Esophagus muscularis mucosa (tissue), 4 donors: ENCODE measurements at regions not wholly inside any gene's neighbourhood (a gene's known extent, or its start where the extent isn't known, plus 50 kb on each side); places are given as distances from the start of the nearest gene placed in this dataset.

Source experiments
- DNase-seq: peaks from one replicate; pipeline ENCODE4 v3.0.0-alpha.2; 2017; ENCODE audit errors: extremely low spot score
- H3K27ac ChIP-seq, 4 donors: fragments of 200-600 bp; sonication (generic); replicated peaks in 1 of 4; 1 replicate in 3 of 4; 2 replicates in 1 of 4; pipeline ENCODE4 v1.5.1; 2016 to 2019; ENCODE audit warnings: mild to moderate bottlenecking in 1 of 4
- H3K27me3 ChIP-seq, 4 donors: fragments of 200-600 bp; sonication (generic); one replicate each; pipeline versions ENCODE4 v1.5.1 to v1.6.0; 2016 to 2019
- H3K36me3 ChIP-seq, 4 donors: fragments of 200-600 bp; sonication (generic); one replicate each; pipeline ENCODE4 v1.5.1; 2016 to 2019
- H3K4me1 ChIP-seq, 4 donors: fragments of 200-600 bp; sonication (generic); one replicate each; pipeline ENCODE4 v1.5.1; 2016 to 2019
- H3K4me3 ChIP-seq, 4 donors: fragments of 200-600 bp; sonication (generic); 1 replicate in 2 of 4; 2 replicates in 2 of 4; pipeline ENCODE4 v1.5.1; 2016 to 2019; ENCODE audit warnings: mild to moderate bottlenecking in 4 of 4, moderate library complexity in 1 of 4
- H3K9me3 ChIP-seq, 4 donors: fragments of 200-600 bp; sonication (generic); 1 replicate in 3 of 4; 2 replicates in 1 of 4; pipeline ENCODE4 v1.5.1; 2016 to 2019
- EP300 ChIP-seq: sonication (generic); formaldehyde crosslinking; IDR thresholded peaks from one replicate; pipeline ENCODE4 v1.6.1; 2017; ENCODE audit warnings: antibody characterized with exemption
- POLR2A ChIP-seq: fragments of 450-650 bp; IDR thresholded peaks from one replicate; pipeline ENCODE4 v1.6.1; 2017; ENCODE audit warnings: antibody characterized with exemption, moderate library complexity, mild to moderate bottlenecking, low read depth
- POLR2AphosphoS5 ChIP-seq, 2 donors: sonication (generic); formaldehyde crosslinking; IDR thresholded peaks; one replicate each; pipeline ENCODE4 v1.6.1; 2017; ENCODE audit warnings: antibody characterized with exemption in 2 of 2
- WGBS: methylation state at CpG from one replicate; pipeline ENCODE4 v1.1.5; 2018; 5-methylcytosine and 5-hydroxymethylcytosine counted together
- intact Hi-C: fragments of 100-400 bp; cut with DNase I; formaldehyde crosslinking; loops from one replicate; pipeline ENCODE4 v1.15.1; 2023
- TF ChIP-seq, protein P1 (sequence below), 3 experiments: fragments of 200-600 bp in 2 of 3; fragments of 450-650 bp in 1 of 3; sonication (generic) in 2 of 3; IDR thresholded peaks; one replicate each; pipeline ENCODE4 v1.5.1; 2017 to 2019; ENCODE audit warnings: antibody characterized with exemption in 3 of 3, mild to moderate bottlenecking in 2 of 3, moderate library complexity in 1 of 3

DNA sequence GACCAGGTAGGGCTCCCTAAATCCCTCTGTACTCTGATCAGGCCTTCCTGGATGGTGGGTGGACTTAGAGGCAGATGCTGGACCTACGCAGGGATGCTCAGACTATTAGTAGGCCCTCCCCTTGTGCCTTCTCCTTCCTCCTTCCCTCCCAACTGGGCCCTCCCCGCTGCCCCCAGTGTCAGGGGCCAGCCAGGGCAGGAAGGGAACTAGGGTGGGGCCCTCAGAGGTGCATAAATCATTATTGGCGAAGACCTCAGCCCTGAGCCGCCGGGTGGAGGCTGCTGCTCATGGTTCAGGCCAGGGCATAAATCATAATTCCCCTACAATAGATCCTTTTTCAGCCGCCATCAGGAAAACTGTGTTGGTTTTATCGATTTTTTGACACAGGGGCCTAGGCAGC is 81.4 kb downstream of the MRM1 start:
- Histone ChIP-seq H3K27me3 (peaks cover 0 to 17% (median 0%) of the 10 kb centered on the region in 4 donors), H3K27ac (no peak overlapping the region), H3K4me1 (no peaks in the 10 kb centered on the region), H3K4me3 (no peak overlapping the region), H3K9me3 (no peaks in the 10 kb centered on the region), H3K36me3 (no peaks in the 10 kb centered on the region)
- intact Hi-C loops = no loop called here
- TF ChIP-seq POLR2AphosphoS5 (IDR thresholded peaks at IDR 0.05) (no peak), EP300 (no peak), POLR2A (no peak)
- TF ChIP-seq, protein P1, sequence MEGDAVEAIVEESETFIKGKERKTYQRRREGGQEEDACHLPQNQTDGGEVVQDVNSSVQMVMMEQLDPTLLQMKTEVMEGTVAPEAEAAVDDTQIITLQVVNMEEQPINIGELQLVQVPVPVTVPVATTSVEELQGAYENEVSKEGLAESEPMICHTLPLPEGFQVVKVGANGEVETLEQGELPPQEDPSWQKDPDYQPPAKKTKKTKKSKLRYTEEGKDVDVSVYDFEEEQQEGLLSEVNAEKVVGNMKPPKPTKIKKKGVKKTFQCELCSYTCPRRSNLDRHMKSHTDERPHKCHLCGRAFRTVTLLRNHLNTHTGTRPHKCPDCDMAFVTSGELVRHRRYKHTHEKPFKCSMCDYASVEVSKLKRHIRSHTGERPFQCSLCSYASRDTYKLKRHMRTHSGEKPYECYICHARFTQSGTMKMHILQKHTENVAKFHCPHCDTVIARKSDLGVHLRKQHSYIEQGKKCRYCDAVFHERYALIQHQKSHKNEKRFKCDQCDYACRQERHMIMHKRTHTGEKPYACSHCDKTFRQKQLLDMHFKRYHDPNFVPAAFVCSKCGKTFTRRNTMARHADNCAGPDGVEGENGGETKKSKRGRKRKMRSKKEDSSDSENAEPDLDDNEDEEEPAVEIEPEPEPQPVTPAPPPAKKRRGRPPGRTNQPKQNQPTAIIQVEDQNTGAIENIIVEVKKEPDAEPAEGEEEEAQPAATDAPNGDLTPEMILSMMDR (IDR thresholded peaks at IDR 0.05) = no peak
- 48% methylated on average over 7 of the region's 7 CpGs for WGBS
- DNase-seq = no peak

DNA sequence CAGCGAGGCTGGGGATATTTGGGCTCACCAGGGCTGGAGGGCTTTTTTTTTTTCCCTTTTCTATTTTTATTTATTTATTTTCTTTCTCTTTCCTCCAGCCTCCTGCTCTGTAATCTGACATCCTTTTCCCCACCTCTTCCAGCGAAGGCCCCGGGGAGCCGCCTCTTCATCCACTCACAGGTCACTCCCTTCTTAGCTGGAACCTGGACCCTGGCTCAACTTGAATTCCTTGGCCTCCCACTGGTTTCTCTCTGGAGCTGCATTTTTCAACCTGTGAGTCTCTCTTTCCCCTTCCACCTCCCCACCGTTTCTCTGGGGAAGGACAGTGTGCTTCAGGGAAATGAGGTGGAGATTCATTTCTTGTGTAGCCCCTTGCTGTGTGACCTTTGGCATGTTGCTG is 82.0 kb downstream of the MRM1 start:
- Histone ChIP-seq H3K4me1 (no peaks in the 10 kb centered on the region), H3K9me3 (no peaks in the 10 kb centered on the region), H3K27ac (no peak overlapping the region), H3K36me3 (no peaks in the 10 kb centered on the region), H3K27me3 (peaks cover 0 to 19% (median 0%) of the 10 kb centered on the region in 4 donors), H3K4me3 (no peak overlapping the region)
- 64% methylated on average over 5 of the region's 5 CpGs for WGBS
- TF ChIP-seq EP300 = no peak
- TF ChIP-seq, protein P1 (IDR thresholded peaks at IDR 0.05) = no peak
- TF ChIP-seq POLR2A = no peak
- no peak for TF ChIP-seq POLR2AphosphoS5 (IDR thresholded peaks at IDR 0.05)
- no peak for DNase-seq
- intact Hi-C loops = no loop called here

DNA sequence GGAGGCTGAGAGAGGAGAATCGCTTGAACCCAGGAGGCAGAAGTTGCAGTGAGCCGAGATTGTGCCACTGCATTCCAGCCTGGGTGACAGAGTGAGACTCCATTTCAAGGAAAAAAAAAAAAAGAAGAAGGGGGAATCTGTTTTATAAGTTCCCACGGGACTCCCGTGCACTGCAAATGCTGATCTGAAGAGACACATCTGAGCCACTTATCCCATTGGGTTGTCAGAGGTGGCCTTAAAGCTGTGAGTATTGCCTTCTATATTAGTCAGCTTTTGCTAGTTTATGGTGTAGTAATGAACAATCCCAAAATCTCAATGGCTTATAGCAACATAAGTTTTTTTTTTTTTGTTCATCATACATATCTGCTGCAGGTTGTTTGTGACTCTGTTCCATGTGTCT is 82.8 kb downstream of the MRM1 start:
- DNase-seq = no peak
- Histone ChIP-seq H3K27me3 (peaks cover 0 to 26% (median 0%) of the 10 kb centered on the region in 4 donors), H3K4me3 (no peak overlapping the region), H3K4me1 (no peaks in the 10 kb centered on the region), H3K9me3 (no peaks in the 10 kb centered on the region), H3K27ac (no peak overlapping the region), H3K36me3 (no peaks in the 10 kb centered on the region)
- intact Hi-C loops = no loop called here
- 83% methylated on average over 4 of the region's 4 CpGs for WGBS
- no peak for TF ChIP-seq POLR2AphosphoS5 (IDR thresholded peaks at IDR 0.05)
- TF ChIP-seq, protein P1 (IDR thresholded peaks at IDR 0.05) = no peak
- TF ChIP-seq EP300 = no peak
- no peak for TF ChIP-seq POLR2A

DNA sequence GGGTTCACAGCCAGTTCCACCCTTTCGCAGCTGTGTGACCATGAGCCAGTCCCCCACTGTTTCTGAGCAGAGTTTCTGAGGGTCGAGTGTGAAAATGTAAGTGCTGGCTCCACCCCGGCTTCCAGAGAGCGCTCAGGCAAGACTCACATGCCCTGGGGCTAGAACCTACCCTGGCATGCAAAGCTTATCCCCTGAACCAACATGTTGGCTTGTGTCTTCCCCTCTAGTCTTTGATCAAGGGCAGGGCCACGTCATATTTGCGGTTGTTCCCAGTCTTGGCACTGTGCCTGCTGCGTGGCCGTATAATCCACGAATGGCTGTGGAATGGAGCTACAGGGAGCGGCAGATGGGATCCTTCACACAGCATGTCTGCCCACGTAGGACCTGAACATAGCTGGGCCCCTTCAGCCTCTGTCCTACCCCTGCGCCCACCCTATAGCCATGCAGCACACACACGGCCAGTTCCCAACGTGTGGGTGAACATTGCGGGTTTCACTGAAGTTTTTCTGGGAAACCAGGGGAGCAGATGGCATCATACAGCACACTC is 84.8 kb downstream of the MRM1 start:
- H3K27me3 ChIP-seq = peaks cover 0 to 35% (median 0%) of the 10 kb centered on the region in 4 donors
- intact Hi-C loops = no loop called here

More for the DNA sequence above, 84.8 kb downstream of the MRM1 start:
- H3K4me1 ChIP-seq = no peaks in the 10 kb centered on the region
- no peak for DNase-seq
- no peak overlapping the region for H3K4me3 ChIP-seq
- no peaks in the 10 kb centered on the region for H3K9me3 ChIP-seq
- no peak overlapping the region for H3K27ac ChIP-seq
- TF ChIP-seq EP300 (no peak), POLR2A (no peak), POLR2AphosphoS5 (IDR thresholded peaks at IDR 0.05) (no peak)
- TF ChIP-seq, protein P1 (IDR thresholded peaks at IDR 0.05) = no peak
- no peaks in the 10 kb centered on the region for H3K36me3 ChIP-seq
- WGBS = 63% methylated on average over 10 of the region's 15 CpGs
